ENCODE measurements at regions not wholly inside any gene's neighbourhood (a gene's known extent, or its start where the extent isn't known, plus 50 kb on each side); places are given as distances from the start of the nearest gene placed in this dataset.

- DNase-seq: no peak
- H3K9me3 ChIP-seq (replicated peaks in 1 of 3): no peaks in the 10 kb centered on the region
- TF ChIP-seq CTCF (IDR thresholded peaks at IDR 0.05) (no peak), POLR2A (IDR thresholded peaks at IDR 0.05) (no peak)
- intact Hi-C loops (cut with DNase I): no loop called here
- no peak overlapping the region for H3K4me3 ChIP-seq
- WGBS, 4 donors: 20 to 79% (median 75%) methylated on average over 1 to 4 of the region's 4 CpGs
- H3K36me3 ChIP-seq (replicated peaks in 1 of 2): no peaks in the 10 kb centered on the region
- no peak overlapping the region for H3K27ac ChIP-seq
- H3K4me1 ChIP-seq (replicated peaks in 1 of 2): no peaks in the 10 kb centered on the region
- no peaks in the 10 kb centered on the region for H3K27me3 ChIP-seq
Measured at GRCh38 chr5:175261526-175261925, 182.5 kb downstream of the DRD1 start.

- intact Hi-C loops (cut with DNase I): no loop called here
- H3K36me3 ChIP-seq (replicated peaks in 1 of 2): no peaks in the 10 kb centered on the region
- no peaks in the 10 kb centered on the region for H3K27me3 ChIP-seq
- no peak overlapping the region for H3K27ac ChIP-seq
- DNase-seq: no peak
- no peaks in the 10 kb centered on the region for H3K4me1 ChIP-seq (replicated peaks in 1 of 2)
- no peak overlapping the region for H3K4me3 ChIP-seq
- no peaks in the 10 kb centered on the region for H3K9me3 ChIP-seq (replicated peaks in 1 of 3)
- TF ChIP-seq POLR2A (IDR thresholded peaks at IDR 0.05): no peak
- 62 to 70% (median 68%) methylated on average over 6 of the region's 6 CpGs for WGBS, 4 donors
Measured at GRCh38 chr5:175261037-175261436, 182.9 kb downstream of the DRD1 start.

GRCh38 chr5:175257847-175258194 is 186.2 kb downstream of the DRD1 start:
- WGBS, 4 donors: 80 to 93% (median 80%) methylated on average over 1 of the region's 1 CpG
- TF ChIP-seq POLR2A (IDR thresholded peaks at IDR 0.05) (no peak), CTCF (IDR thresholded peaks at IDR 0.05) (no peak)
- H3K9me3 ChIP-seq (replicated peaks in 1 of 3): no peaks in the 10 kb centered on the region
- no peaks in the 10 kb centered on the region for H3K36me3 ChIP-seq (replicated peaks in 1 of 2)
- H3K4me3 ChIP-seq: no peak overlapping the region
- intact Hi-C loops (cut with DNase I): no loop called here
- peaks cover 0 to 4% of the 10 kb centered on the region in 2 donors for H3K4me1 ChIP-seq (replicated peaks in 1 of 2)
- no peak overlapping the region for H3K27ac ChIP-seq
- H3K27me3 ChIP-seq: no peaks in the 10 kb centered on the region
- DNase-seq: no peak

- H3K4me3 ChIP-seq: no peak overlapping the region
- H3K36me3 ChIP-seq (replicated peaks in 1 of 2): no peaks in the 10 kb centered on the region
- no peaks in the 10 kb centered on the region for H3K9me3 ChIP-seq (replicated peaks in 1 of 3)
- TF ChIP-seq CTCF (IDR thresholded peaks at IDR 0.05): no peak
- no peak for TF ChIP-seq POLR2A (IDR thresholded peaks at IDR 0.05)
- 65 to 76% (median 71%) methylated on average over 4 of the region's 4 CpGs for WGBS, 4 donors
- H3K4me1 ChIP-seq (replicated peaks in 1 of 2): peaks cover 0 to 4% of the 10 kb centered on the region in 2 donors
- intact Hi-C loops (cut with DNase I): no loop called here
- DNase-seq: no peak
- no peaks in the 10 kb centered on the region for H3K27me3 ChIP-seq
- H3K27ac ChIP-seq: no peak overlapping the region
Measured at GRCh38 chr5:175257128-175257846, 186.7 kb downstream of the DRD1 start.

GRCh38 chr5:175254155-175254554 is 189.8 kb downstream of the DRD1 start:
- WGBS, 4 donors: 11 to 37% (median 30%) methylated on average over 1 of the region's 1 CpG
- Histone ChIP-seq H3K27me3 (no peaks in the 10 kb centered on the region), H3K27ac (peak overlapping the region in 2 of 5 donors; percentile 30 to 59), H3K4me1 (replicated peaks in 1 of 2) (peaks cover 0 to 4% of the 10 kb centered on the region in 2 donors), H3K9me3 (replicated peaks in 1 of 3) (no peaks in the 10 kb centered on the region), H3K4me3 (no peak overlapping the region), H3K36me3 (replicated peaks in 1 of 2) (no peaks in the 10 kb centered on the region)
- intact Hi-C loops (cut with DNase I): no loop called here
- DNase-seq: peak in 5 of 7 donors; percentile 5 to 59 (median 24)
- TF ChIP-seq POLR2A (IDR thresholded peaks at IDR 0.05) (no peak), CTCF (IDR thresholded peaks at IDR 0.05) (no peak)
